ENCODE measurements at regions not wholly inside any gene's neighbourhood (a gene's known extent, or its start where the extent isn't known, plus 50 kb on each side); places are given as distances from the start of the nearest gene placed in this dataset.

DNA sequence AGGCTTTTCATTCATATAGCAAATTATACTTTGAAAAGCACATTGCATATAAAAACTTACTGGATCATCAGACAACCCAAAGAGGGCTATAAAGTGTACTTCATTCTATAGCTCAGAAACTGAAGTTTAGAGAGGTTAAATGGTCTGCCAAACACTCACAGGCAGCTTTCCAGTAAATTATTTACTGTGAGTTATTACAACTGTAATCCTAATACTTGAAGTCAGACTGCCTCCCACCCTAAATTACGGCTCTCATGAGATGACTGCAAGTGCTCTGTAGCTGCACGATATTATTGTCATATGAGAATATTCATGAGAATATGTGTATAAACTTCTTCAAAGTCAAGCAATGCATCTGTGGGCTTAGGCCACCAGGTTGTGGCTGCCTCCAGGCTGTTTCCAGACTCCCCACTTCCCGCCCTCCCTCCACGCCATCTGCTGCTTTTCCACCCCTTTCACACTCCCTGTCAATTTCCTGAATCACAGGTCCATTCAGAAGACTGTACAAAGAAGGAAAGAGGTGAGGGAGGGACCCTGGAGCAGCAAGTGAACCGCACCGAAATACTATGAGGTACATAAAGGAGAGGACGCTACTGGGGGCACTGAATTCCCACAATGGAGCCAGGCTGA lies 111.1 kb upstream of the SPOPL start:
- FAIRE-seq: no peak

GRCh38 chr2:138391946-138392345 lies 109.6 kb upstream of the SPOPL start:
- no peak for TF ChIP-seq CTCF (IDR thresholded peaks at IDR 0.05; ENCODE audit: insufficient read depth, missing control alignments)
- DNase-seq (ENCODE audit: insufficient read length, low spot score) (no peak), FAIRE-seq (no peak)

More for the DNA sequence above, 111.1 kb upstream of the SPOPL start:
- DNase-seq (ENCODE audit: insufficient read length, low spot score): no peak
- no peak for TF ChIP-seq CTCF (IDR thresholded peaks at IDR 0.05; ENCODE audit: insufficient read depth, missing control alignments)

DNA sequence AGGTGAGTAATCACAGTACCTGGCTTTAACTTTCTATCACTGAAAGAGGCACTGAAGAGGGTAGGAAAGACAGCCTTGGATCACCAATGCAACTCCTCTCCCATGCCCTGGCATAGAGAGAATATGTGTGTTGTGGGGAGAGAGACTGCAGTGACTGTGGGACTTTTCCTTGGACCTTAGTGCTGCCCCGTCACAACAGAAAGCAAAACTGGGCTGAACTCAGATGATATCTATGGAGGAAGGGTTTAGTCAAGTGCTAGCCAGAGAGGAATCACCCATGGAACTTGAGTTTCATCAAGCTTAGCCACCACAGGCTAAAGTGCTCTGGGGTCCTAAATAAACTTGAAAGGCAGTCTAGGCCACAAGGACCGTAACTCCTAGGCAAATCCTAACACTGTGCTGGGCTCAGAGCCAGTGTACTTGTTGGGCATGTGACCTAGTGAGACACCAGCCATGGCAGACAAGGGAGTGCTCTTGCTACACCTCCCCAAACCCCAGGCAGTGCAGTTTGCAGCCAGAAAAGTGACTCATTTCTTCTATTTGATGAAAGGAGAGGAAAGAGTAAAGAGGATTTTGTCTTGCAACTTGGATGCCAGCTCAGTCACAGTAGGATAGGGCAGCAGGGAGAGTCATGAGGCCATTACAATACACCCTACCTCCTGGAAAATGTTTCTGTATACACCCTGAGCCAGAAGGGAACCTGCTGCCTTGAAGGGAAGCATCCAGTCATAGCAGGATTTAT lies 105.8 kb upstream of the SPOPL start:
- DNase-seq (ENCODE audit: insufficient read length, low spot score) (no peak), FAIRE-seq (no peak)
- no peak for TF ChIP-seq CTCF (IDR thresholded peaks at IDR 0.05; ENCODE audit: insufficient read depth, missing control alignments)

DNA sequence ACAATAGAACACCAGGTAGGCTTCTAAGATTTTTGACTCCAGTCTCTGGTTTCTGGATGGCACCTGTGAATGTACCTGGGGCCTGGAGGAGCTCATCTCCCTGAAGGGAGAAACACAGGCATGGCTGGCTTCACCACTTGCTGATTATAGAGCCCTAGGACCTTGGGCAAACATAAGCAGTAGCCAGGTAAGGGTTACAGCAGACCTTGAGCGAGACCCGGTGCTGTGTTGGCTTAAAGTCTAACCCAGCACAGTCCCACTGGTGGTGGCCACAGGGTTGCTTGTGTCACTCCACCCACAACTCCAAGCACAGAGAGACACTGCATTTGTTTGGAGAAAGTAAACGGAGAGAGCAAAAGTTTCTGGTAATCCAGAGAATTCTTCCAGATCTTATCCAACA lies 104.7 kb upstream of the SPOPL start:
- DNase-seq (ENCODE audit: insufficient read length, low spot score) (no peak), FAIRE-seq (no peak)

GRCh38 chr2:138403431-138403927 lies 98.1 kb upstream of the SPOPL start:
- FAIRE-seq (no peak), DNase-seq (ENCODE audit: insufficient read length, low spot score) (no peak)
- TF ChIP-seq CTCF (IDR thresholded peaks at IDR 0.05; ENCODE audit: insufficient read depth, missing control alignments): no peak

More for the DNA sequence above, 104.7 kb upstream of the SPOPL start:
- no peak for TF ChIP-seq CTCF (IDR thresholded peaks at IDR 0.05; ENCODE audit: insufficient read depth, missing control alignments)

- FAIRE-seq: no peak
- no peak for TF ChIP-seq CTCF (IDR thresholded peaks at IDR 0.05; ENCODE audit: insufficient read depth, missing control alignments)
Observed at GRCh38 chr2:138414014-138414413, 87.6 kb upstream of the SPOPL start.

GRCh38 chr2:138415985-138416384 lies 85.6 kb upstream of the SPOPL start:
- TF ChIP-seq CTCF (IDR thresholded peaks at IDR 0.05; ENCODE audit: insufficient read depth, missing control alignments): no peak
- no peak for DNase-seq (ENCODE audit: insufficient read length, low spot score)
- FAIRE-seq: no peak

More at GRCh38 chr2:138414014-138414413, 87.6 kb upstream of the SPOPL start:
- no peak for DNase-seq (ENCODE audit: insufficient read length, low spot score)

Measured in D721Med (cell line).